ENCODE measurements at regions not wholly inside any gene's neighbourhood (a gene's known extent, or its start where the extent isn't known, plus 50 kb on each side); places are given as distances from the start of the nearest gene placed in this dataset.
A peak's percentile ranks its signal among the peaks of the same experiment; 100 is the strongest.
"Not testable (repeated sequence)": the region's sequence is repeated elsewhere in the genome, so short reads cannot be mapped to it uniquely, and the experiment has no call there.

- no peak for DNase-seq (ENCODE audit: low spot score)
- no peak for TF ChIP-seq CTCF (IDR thresholded peaks at IDR 0.05; ENCODE audit: extremely low read depth, missing control alignments)
These were observed 96.7 kb upstream of the SLC39A10 start for GRCh38 chr2:195560209-195560895.

- peak; percentile 82 for DNase-seq (ENCODE audit: low spot score)
- no peak for TF ChIP-seq CTCF (IDR thresholded peaks at IDR 0.05; ENCODE audit: extremely low read depth, missing control alignments)
These were observed 97.6 kb upstream of the SLC39A10 start for GRCh38 chr2:195559431-195559914.

DNA sequence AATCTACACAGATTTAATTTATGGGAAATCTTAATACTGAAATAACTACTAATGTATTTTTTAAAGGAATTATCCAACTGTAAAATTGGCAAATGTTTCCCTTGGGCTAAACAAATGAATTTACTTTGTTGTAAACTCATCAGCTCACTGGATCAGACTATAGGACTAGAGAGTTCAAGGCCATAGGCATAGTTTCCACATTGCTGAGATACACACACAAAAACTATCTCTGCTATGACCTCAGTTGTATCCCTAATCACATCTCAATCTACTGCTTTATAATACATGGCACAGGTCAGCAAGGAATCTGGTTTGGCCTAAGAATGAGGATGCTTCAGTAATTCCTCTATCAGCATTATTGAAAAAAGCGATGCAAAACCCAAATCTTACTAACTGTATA lies 101.1 kb upstream of the SLC39A10 start:
- no peak for DNase-seq (ENCODE audit: low spot score)
- no peak for TF ChIP-seq CTCF (IDR thresholded peaks at IDR 0.05; ENCODE audit: extremely low read depth, missing control alignments)

DNA sequence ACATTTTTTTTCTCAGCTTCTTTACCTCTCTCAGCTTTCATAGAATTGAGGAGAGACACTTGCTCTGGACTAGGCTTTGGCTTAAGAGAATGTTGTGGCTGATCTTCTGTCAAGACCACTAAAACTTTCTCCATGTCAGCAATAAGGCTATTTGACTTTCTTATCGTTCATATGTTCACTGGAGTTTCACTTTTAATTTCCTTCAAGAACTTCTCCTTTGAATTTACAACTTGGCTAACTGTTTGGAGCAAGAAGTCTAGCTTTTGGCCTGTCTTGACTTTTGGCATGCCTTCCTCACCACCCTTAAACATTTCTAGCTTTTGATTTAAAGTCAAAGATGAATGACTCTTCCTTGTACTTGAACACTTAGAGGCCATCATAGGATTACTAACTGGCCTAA lies 104.4 kb upstream of the SLC39A10 start:
- DNase-seq (ENCODE audit: low spot score) = no peak
- TF ChIP-seq CTCF (IDR thresholded peaks at IDR 0.05; ENCODE audit: extremely low read depth, missing control alignments) = no peak

DNA sequence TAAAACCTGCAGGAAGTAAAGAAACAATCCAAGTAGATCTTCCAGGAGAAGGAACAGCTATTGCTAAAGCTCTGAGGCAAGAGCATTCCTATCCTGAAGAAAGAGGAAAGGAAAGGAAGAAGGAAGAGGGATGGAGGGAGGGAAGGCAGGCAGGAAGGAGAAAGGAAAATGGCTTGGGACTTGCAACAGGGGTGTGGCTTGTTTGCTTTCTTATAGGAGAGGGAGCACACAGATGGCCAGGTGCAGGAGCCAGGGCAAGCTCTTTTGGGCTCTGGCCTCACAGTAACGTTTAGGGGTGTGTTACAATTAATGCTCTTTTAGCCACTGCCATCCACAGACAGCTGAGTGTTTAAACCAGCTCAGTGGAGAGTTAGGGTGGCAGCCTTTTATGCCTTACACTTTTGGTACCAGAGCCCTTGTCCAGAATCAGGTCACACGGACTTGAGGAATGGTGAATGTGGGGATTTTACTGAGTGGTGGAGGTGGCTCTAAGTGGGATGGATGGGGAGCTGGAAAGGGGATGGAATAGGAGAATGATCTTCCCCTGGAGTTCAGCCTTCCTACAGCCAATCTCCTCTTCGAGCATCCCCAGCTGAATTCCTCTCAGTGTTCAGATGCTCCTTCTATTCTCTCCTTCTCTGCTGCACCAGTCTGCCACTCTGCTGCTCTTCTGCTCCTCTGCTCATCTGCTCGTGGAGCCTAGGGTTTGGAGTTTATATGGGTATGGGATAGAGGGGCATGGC lies 108.7 kb upstream of the SLC39A10 start:
- DNase-seq (ENCODE audit: low spot score) = no peak
- no peak for TF ChIP-seq CTCF (IDR thresholded peaks at IDR 0.05; ENCODE audit: extremely low read depth, missing control alignments)

- DNase-seq (ENCODE audit: low spot score) = not testable (repeated sequence)
These were observed 109.7 kb upstream of the SLC39A10 start for GRCh38 chr2:195547268-195547840.

GRCh38 chr2:195545811-195546210 lies 111.2 kb upstream of the SLC39A10 start:
- DNase-seq (ENCODE audit: low spot score) = no peak
- no peak for TF ChIP-seq CTCF (IDR thresholded peaks at IDR 0.05; ENCODE audit: extremely low read depth, missing control alignments)

Data from GM20000 (cell line).